ENCODE measurements at regions not wholly inside any gene's neighbourhood (a gene's known extent, or its start where the extent isn't known, plus 50 kb on each side); places are given as distances from the start of the nearest gene placed in this dataset.

DNA sequence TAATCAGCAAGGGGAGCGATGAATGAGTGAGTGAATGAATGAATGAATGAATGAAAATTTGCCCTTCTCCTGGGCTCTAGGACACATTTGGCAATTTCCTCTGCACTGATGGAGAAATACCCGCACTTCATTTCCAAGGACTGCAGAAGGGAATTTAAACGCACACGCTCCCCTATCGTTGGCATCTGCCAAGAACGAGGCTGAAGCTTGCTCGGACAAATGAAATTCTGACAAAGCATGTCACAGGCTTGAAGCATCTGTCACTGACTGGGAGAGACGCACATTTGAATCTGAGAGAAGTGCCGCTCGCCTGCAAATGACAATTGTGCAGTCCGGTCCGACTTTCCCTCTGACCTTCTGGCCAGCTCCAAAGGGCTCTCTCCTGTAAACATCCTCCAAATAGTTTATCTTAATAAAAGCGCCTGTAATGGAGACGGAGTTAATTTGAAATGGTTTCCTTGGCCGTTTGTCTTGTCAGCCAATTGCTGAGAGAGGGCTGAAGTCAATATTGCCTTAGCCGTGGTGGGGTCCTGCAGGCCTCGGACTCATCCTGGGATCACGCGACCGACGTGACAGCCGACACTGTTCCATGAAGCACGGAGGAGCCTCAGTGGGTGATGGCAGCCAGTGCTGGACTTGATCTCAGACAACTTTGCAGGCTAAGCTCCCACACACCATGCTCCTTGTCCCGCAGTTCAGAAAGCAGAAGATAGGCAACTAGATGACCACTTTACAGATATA, 260.7 kb downstream of the MN1 start:
- DNase-seq (ENCODE audit: low spot score) = no peak

DNA sequence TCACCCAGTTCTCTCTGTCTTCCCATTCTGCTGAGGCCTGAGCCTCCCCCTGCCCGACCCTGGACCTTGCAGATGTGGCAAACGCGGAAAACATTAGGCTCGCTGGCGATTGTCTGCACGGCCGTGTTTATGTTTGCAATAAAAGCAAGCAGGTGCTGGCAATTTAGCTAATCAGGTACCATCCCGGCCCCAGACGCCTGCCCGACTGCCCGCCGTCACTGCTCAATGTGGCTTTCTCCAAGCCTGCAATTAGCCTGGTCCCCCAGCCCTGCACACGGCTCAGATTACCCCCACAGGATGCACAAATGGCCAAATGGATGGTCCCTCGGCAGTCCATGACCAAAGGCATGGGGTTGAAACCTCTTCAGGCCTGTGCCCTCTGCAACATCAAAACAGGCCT, 259.7 kb downstream of the MN1 start:
- DNase-seq (ENCODE audit: low spot score) = no peak

DNA sequence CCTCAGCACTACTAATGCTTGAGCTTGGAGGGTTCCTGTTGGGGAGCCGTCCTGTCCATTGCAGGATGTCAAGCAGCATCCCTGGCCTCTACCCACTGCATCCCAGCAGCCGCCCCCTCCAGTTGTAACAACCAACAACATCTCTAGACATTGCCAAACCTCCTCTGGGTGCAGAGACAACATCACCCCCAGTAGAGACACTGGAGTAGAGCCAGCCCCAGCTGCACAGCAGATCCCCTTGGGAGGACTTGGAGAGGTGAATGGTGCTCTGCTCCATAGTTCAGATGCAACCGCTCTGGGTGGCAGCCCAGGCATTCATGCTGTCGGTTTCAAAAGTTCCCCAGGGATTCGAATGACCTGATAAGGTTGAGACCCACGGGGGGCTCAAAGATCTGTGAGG, 259.0 kb downstream of the MN1 start:
- DNase-seq (ENCODE audit: low spot score) = no peak

DNA sequence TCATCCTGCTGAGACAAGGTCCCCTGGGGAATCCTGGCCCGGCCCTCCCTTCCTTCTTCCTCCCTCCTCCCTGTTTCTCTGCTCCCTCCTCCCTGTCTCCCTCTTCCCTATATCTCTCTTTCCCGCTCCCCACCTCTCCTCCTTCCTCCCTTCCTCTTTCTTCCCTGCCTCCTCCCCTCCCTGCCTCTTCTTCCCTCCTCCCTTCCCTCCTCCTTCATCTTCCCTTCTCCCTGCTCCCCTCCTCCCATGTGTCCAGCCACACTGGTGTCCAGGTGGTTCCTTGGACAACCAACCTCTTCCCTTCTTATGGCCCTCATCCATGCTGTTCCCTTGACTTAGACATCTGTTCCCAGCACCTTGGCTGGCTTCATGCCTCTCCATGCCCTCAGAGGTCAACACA, 258.1 kb downstream of the MN1 start:
- no peak for DNase-seq (ENCODE audit: low spot score)

DNA sequence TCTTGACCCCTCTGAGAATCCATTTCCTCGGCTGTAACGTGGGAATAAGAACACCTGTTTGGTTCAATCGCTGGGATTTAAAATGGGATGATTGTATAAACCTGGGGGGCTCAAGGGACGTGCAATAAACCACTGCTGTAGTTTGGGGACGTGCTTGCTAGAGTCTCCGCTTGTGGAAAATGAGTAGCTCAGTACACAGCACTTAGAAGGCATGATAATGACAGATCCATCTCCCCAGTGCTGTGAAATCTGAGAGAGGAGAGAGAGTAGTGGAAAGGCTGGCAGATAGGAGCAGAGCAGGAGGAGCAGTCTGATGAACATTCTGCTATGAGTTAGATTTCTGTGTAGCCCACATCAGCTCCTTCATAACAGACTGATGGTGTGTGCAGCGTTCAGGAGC, 256.5 kb downstream of the MN1 start:
- DNase-seq (ENCODE audit: low spot score) = no peak

DNA sequence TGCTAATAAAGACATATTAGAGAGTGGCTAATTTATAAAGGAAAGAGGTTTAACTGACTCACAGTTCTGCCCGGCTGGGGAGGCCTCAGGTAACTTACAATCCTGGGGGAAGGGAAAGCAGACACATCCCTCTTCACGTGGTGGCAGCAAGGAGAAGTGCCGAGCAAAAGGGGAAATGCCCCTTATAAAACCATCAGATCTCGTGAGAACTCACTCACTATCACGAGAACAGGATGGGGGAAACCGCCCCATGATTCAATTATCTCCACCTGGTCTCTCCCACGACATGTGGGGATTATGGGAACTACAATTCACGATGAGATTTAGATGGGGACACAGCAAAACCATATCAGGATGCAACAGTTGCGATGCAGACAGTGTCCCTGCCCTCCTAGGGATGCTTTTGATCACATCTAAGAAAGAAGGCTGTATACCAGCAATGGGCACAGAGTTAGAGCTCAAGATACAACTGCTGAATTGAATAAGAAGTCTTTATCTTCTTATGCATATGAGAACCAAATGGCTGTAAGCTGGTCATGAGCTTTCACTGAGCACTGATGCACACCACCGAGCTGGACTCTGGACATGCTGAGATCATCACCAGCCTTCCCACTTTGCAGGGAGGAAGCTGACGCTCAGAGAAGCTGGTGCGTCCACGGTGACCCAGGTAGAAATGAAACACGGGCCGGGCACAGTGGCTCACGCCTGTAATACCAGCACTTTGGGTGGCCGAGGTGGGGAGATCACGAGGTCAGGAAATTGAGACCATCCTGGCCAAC, 255.2 kb downstream of the MN1 start:
- no peak for DNase-seq (ENCODE audit: low spot score)

DNA sequence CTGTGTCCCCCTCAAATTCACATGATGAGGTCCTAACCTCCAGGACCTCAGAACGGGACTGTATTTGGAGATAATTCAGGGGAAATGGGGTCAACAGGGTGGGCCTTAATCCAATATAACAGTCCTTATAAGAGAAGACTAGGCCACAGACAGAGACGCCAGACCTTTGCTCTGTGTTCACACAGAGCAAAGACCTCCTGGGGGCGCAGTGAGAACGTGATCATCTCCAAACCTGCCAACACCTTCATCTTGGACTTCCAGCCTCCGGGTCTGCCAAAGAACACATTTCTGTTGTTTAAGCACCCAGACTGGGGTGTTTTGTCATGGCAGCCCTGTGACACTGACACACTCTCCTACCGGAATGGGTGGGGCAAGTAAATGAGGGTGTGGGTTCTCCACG, 250.2 kb downstream of the MN1 start:
- DNase-seq (ENCODE audit: low spot score) = no peak

DNA sequence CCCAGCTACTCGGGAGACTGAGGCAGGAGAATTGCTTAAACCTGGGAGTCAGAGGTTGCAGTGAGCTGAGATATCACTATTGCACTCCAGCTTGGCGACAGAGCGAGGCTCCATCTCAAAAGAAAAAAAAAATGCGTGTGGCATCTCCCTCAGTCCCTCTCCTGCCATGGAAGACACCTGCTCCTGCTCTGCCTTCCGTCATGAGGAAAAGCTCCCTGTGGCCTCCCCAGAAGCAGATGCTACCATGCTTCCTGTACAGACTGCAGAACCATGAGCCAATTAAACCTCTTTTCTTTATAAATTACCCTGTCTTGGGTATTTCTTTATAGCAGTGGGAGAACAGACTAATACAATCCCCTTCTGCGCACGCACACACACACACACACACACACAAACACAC, 249.4 kb downstream of the MN1 start:
- no peak for DNase-seq (ENCODE audit: low spot score)

DNA sequence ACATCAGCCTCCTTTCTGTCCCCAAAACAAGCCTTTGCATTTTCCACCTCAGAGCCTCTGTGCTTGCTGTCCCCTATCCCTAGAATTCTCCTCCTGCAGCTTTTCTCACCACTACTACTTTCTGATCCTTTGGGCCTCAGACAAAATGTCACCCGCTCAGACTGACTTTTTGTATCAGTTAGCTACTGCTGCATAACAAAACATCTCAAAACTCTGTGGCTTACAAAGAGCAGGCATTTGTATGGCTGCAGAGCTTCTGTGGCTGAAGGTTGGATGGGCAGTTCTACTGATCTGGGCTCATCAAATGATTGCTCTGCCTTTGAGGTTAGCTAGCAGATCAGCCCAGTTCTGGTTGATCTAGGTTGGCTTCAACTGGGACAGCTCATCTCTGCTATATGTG, 248.7 kb downstream of the MN1 start:
- DNase-seq (ENCODE audit: low spot score) = no peak

DNA sequence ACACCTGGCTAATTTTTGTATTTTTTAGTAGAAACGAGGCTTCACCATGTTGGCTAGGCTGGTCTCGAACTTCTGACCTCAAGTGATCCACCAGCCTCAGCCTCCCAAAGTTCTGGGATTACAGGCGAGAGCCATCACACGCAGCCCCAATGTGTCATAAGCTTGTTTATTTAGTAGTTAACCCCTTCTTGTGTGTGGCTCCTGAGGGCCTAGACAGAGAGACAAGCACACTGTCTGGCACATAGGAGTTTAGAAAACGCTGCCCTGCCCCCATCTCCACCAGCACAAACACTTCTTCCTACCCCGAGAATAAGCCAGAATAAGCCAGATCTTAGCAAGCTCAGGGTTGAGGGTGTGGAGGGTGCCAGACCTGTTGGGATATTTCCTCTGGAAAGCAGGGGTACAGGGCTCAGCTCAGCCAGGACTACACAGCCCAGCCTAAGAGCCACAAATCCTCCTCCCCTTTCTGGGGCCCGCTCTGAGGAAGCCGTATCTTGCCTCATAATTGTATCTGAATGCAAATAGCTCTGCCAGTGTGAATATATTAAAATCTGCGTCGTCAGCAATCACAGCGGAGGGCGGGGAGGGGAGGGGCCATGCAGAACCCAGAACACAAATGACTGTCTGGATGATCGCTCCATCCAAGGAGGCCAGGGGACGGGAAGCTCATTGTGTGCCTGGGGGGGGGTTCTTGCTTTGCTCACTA, 247.3 kb downstream of the MN1 start:
- DNase-seq (ENCODE audit: low spot score) = peak; percentile 49

DNA sequence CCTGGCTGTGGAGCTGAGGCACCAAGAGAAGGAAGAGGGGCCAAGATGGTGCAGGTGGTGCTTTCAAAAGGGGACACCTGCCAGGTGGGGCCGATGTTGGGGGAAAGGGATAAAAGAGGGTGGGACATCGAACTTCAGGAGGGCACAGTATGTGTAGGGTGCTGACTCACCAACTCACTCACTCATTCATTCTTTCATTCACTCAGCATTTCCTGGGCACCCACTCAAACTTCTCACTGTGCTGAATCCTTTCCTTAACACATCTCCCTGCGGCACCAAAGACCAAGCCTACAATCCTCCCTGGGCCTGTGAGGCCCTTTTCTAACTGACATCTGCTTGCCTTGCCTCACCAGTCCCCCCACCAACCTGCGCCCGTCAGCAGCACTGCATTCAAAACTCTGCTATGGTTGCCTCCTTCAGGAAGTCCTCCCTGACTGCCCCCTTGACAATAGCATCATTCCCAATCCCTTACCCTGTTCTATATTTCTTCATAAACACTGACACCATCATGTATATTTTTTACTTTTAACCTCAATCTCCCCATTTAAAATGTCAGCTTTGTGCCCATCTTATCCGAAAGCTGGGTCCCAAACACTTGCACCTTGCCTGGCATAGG, 246.6 kb downstream of the MN1 start:
- no peak for DNase-seq (ENCODE audit: low spot score)

DNA sequence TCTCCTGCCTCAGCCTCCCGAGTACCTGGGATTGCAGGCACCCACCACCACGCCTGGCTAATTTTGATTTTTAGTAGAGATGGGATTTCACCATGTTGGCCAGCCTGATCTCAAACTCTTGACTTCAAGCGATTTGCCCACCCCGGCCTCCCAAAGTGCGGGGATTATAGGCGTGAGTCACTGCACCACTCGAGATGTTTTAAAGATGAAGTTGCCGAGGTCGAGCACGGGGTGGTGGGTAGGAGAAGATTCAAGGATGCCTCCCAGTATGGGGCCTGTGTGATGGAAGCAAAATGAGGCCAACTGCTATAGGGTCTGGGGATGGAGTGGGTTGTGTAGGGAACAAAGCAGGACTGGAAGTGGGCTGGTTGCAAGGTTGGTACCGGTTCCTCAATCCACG, 245.2 kb downstream of the MN1 start:
- DNase-seq (ENCODE audit: low spot score) = no peak

DNA sequence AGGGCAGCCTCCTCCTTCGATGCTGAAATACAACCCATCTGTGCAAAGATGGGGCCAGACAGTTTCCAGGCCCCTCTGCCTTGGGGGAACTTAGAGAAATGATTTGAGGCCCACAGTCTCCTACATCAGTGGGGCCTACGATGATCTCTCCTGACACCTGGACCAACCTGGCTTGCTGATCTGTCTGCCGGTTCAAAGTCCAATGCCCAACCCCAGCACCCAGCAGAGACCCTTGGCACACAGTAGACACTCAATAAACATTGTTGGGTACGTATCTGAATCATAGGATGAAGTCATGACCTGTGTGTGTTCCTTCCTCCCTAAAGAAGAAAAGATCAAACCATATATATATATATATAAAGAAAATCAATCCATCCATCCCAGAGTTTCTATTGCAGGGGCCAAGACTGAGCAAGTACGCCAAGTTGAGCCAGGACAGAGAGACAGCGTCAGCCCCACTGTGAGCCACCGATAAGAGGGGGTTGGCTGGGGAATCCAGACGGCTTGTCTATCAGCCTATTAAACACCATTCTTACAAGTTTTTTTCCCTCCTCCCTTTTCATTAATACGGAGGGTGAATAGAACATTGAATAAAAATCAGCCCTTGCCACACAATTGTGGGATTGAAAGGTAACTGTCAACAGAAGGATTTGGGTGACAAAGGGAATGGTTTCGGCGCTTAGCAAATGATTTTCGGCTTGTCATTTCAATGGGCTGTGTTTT, 244.1 kb downstream of the MN1 start:
- no peak for DNase-seq (ENCODE audit: low spot score)

DNA sequence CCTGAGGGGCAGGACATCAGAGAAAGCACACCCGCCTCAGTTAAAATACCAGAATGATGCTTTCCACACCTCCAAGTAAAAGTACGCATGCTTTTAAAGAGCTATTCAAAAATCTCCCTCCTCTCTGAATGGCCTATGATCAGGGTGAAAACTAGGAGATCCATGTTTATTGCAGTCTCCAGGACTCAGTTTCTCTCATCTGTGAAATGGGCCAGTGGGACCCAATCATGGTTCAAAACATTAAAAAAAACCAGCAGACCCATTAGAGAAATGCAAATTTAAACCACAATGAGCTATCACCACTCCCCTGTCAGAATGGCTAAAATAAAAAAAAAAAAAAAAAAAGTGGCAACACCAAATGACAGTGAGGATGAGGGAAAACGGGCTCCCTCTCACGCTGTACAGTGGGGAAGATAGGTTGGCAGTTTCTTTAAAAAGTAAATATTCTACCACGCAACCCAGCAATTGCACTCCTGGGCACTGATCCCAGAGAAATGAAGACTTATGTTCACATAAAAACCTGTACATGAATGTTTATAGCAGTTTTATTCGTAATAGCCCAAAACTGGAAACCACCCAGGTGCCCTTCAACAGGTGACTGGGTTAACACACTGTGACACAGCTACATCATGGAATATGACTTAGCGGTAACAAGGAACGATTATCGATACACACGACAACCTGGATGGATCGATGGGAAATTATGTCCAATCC, 242.7 kb downstream of the MN1 start:
- no peak for DNase-seq (ENCODE audit: low spot score)

DNA sequence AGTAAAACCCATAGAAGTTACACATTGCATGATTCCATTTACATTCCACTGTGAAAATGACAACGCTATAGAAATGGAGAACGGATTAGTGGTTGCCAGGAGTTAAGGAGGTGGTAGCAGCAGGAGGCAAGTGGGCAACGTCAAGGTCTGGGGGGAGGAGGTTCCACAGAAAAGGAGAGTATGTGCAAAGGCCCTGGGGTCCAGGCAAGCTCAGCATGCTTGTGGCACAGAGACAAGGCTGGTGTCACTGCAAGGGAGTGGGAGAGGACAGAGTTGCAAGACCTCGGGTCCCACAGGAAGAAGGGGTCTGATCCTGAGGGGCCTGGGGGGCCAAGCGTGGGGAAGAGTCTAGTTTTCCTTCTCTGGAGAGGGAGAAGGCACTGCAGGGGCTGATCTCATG, 240.8 kb downstream of the MN1 start:
- DNase-seq (ENCODE audit: low spot score) = no peak

DNA sequence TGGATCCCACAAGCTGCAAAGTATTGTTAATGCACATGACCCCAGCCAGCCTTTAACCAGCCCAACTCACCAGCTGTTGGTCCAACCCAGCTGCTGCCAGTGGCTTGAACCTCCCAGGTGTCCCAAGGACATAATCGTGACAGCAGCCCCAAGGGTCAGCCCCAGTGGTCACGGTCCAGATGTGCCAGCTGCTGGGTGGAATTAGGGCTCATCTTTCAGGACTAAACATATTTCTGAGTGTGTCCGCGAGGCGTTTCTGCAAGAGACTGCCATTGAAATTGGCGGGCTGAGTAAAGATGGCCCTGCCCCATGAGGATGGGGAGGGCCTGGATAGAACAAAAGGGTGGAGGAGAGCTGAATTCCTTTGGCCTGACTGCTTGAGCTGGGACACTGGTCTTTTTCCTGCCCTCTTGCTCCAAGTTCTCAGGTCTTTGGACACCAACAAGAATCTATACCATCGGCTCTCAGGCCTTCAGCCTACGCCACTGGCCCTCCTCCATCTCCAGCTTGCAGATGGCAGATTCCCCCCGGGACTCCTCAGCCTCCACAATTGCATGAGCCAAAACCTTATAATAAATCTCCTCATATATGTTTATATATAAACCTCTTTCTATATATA, 240.2 kb downstream of the MN1 start:
- DNase-seq (ENCODE audit: low spot score) = no peak

DNA sequence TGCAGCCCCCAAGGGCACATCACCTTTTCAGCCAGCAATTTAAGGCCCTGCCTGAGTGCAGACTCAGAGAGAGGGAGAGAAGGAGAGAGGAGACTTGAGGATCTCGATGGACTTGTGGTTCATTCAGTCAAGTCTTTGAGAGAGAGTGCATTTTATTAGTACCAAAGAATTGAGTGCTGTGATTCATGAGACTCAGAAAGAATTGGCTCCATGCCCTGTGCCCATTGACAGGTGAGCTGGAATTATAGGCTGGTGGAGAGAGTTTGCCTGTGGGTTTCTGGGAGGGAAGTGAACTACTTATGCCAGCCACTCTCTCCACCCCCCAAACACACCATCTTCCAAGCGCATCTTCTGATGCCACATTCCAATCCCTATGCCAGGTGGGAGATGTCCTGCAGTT, 236.8 kb downstream of the MN1 start:
- DNase-seq (ENCODE audit: low spot score) = no peak

DNA sequence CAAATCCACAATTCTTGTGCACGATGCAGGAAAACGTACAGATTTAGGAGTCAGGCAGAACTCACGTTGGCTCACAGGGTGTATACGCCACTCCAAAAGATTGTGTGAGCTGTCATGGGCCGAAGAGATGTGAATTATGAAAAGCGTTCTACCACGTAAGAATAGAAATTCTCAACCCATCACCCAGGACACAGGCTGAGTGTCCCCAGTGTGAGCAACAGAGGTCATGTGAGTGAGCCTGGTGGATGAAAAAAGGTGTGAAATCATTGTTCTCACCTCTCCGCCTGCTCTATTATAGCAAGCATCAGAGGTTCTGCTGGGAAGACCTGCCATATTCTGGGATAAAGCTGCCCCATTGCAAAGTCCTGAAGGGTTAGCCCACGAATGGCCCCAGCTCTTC, 235.0 kb downstream of the MN1 start:
- no peak for DNase-seq (ENCODE audit: low spot score)

DNA sequence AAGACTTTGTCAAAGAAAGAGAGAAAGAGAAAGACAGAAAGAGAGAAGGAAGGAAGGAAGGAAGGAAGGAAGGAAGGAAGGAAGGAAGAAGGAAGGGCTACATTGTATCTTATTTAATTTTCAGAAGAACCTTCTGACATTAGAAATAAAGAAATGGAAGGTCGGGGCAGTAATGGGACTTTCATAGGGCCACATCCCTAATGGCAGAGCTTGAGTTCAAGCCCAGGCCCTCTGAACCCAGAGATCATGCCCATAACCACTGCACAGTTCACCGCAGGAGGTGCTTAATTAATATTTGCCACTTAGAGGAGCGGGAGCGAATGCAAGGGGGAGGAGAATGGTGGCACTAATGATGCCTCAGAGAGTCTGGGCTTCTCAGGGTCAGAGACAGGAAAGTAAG, 233.3 kb downstream of the MN1 start:
- no peak for DNase-seq (ENCODE audit: low spot score)

DNA sequence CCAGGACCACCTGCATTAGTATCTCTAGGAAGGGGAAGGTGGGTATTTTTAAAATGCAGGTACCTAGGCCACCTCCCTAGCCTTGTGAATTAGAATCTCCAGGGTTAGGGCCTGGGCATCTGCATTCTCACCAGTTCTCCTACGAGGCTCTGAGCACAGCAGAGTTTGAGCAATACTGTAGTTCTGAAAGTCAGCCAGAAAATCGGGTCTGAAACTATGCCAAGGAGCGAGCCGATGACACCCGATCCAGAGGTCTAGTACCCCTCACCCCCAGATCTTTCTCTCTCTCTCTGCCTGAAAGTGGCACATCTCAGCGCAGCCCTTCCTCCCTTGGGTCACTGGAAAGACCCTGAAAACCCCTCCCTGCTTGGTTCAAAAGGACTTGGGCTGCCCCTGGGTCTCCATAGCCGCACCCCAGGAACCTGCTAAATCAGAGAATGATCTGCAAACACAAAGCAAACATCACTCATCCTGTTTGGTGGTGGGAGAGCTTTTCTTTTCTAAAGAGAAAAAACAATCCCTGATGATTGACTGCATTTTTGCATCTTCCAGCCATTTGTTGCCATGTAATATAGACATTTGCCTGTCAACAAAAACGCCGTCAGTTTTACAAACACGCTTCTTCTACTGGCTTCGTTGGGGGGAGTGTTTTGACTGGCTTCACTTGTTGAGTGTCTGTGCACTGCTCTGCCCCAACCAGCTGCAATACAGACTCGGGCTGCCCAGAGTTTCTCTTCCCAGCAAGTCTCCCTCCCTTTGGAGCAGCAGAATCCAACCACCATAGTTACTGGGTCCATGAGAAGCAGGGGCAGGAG, 229.9 kb downstream of the MN1 start:
- DNase-seq (ENCODE audit: low spot score) = no peak

All from hepatic stellate cell (primary cell).